Suprapubic skin (tissue), 4 donors: ENCODE measurements at regions not wholly inside any gene's neighbourhood (a gene's known extent, or its start where the extent isn't known, plus 50 kb on each side); places are given as distances from the start of the nearest gene placed in this dataset.

Source experiments
- CTCF ChIP-seq, 2 donors: fragments of 200-600 bp in 1 of 2; fragments of 450-650 bp in 1 of 2; sonication (generic) in 1 of 2; IDR thresholded peaks; one replicate each; pipeline ENCODE4 v1.5.1; 2016 to 2019; ENCODE audit warnings: antibody characterized with exemption in 2 of 2, mild to moderate bottlenecking in 1 of 2, moderate library complexity in 1 of 2
- EP300 ChIP-seq: sonication (generic); formaldehyde crosslinking; IDR thresholded peaks from one replicate; pipeline ENCODE4 v1.6.1; 2017; ENCODE audit warnings: antibody characterized with exemption
- POLR2A ChIP-seq, 2 donors: fragments of 450-650 bp; IDR thresholded peaks; one replicate each; pipeline ENCODE4 v1.6.1; 2017; ENCODE audit warnings: antibody characterized with exemption in 2 of 2, mild to moderate bottlenecking in 2 of 2, moderate library complexity in 2 of 2
- POLR2AphosphoS5 ChIP-seq, 3 donors: sonication (generic); formaldehyde crosslinking; IDR thresholded peaks; one replicate each; pipeline ENCODE4 v1.6.1; 2017; ENCODE audit warnings: antibody characterized with exemption in 3 of 3

- no peak for TF ChIP-seq CTCF (IDR thresholded peaks at IDR 0.05)
- no peak for TF ChIP-seq POLR2A (IDR thresholded peaks at IDR 0.05)
- TF ChIP-seq POLR2AphosphoS5 (IDR thresholded peaks at IDR 0.05) = no peak
- no peak for TF ChIP-seq EP300
These were observed 261.2 kb downstream of the CBLL2 start for GRCh38 chrX:22533898-22534297.
